DND-41 (cell line): ENCODE measurements at regions not wholly inside any gene's neighbourhood (a gene's known extent, or its start where the extent isn't known, plus 50 kb on each side); places are given as distances from the start of the nearest gene placed in this dataset.

Experiments
- ATAC-seq: fragments of 200-7000 bp; cut with Tn5 transposase; 3 replicates; pipeline ENCODE4 v1.9.1; 2021; ENCODE audit warnings: low read depth; ENCODE audit not compliant: insufficient read depth
- DNase-seq: peaks from one replicate; pipeline ENCODE4 v3.0.0-alpha.2; 2020
- H2AFZ ChIP-seq: 2 replicates; pipeline ENCODE4 v1.6.0; 2012; ENCODE audit warnings: low read depth, low read length
- H3K27ac ChIP-seq: 2 replicates; pipeline ENCODE4 v1.5.1; 2012; ENCODE audit warnings: low read length, inconsistent platforms
- H3K27me3 ChIP-seq: fragments of 200-600 bp; sonication (generic); 2 replicates; pipeline ENCODE4 v1.6.0; 2012; ENCODE audit warnings: low read length, mild to moderate bottlenecking, inconsistent platforms; ENCODE audit not compliant: insufficient read depth, poor library complexity
- H3K36me3 ChIP-seq: 2 replicates; pipeline ENCODE4 v1.5.1; 2012; ENCODE audit warnings: low read length, inconsistent platforms; ENCODE audit not compliant: insufficient read depth
- H3K4me1 ChIP-seq: 2 replicates; pipeline ENCODE4 v1.5.1; 2012; ENCODE audit warnings: mild to moderate bottlenecking, low read length; ENCODE audit not compliant: insufficient read depth
- H3K4me2 ChIP-seq: 2 replicates; pipeline ENCODE4 v1.6.0; 2012; ENCODE audit warnings: mild to moderate bottlenecking, moderate library complexity, low read length, inconsistent platforms; ENCODE audit not compliant: insufficient read depth
- H3K4me3 ChIP-seq, 2 experiments: fragments of 200-600 bp in 1 of 2; shearing (Covaris generic) in 1 of 2; 2 replicates each; pipeline ENCODE4 v1.5.1; 2012 to 2016; ENCODE audit warnings: inconsistent platforms in 2 of 2, low read length in 2 of 2, mild to moderate bottlenecking in 2 of 2, low read depth in 1 of 2, moderate library complexity in 1 of 2
- H3K79me2 ChIP-seq: 2 replicates; pipeline ENCODE4 v1.6.0; 2012; ENCODE audit warnings: low read length, inconsistent platforms; ENCODE audit not compliant: insufficient read depth
- H3K9ac ChIP-seq: 2 replicates; pipeline ENCODE4 v1.6.0; 2012; ENCODE audit warnings: low read depth, mild to moderate bottlenecking, inconsistent platforms, low read length, moderate library complexity
- H3K9me3 ChIP-seq: 2 replicates; pipeline ENCODE4 v1.5.1; 2012; ENCODE audit warnings: low read length, moderate library complexity, mild to moderate bottlenecking, inconsistent platforms; ENCODE audit not compliant: insufficient read depth, severe bottlenecking
- H4K20me1 ChIP-seq: 2 replicates; pipeline ENCODE4 v1.6.0; 2012; ENCODE audit warnings: low read length; ENCODE audit not compliant: insufficient read depth
- EZH2 ChIP-seq: IDR thresholded peaks from 3 replicates; pipeline ENCODE4 v1.6.1; 2012; ENCODE audit warnings: borderline replicate concordance, low read depth, mild to moderate bottlenecking, moderate library complexity, low read length, inconsistent platforms; ENCODE audit not compliant: severe bottlenecking
- TF ChIP-seq, protein P1 (sequence below): IDR thresholded peaks from 2 replicates; pipeline ENCODE4 v1.5.1; 2012; ENCODE audit warnings: borderline replicate concordance, low read length, moderate library complexity, mild to moderate bottlenecking; ENCODE audit not compliant: poor library complexity, severe bottlenecking; ENCODE audit errors: extremely low read depth

DNA sequence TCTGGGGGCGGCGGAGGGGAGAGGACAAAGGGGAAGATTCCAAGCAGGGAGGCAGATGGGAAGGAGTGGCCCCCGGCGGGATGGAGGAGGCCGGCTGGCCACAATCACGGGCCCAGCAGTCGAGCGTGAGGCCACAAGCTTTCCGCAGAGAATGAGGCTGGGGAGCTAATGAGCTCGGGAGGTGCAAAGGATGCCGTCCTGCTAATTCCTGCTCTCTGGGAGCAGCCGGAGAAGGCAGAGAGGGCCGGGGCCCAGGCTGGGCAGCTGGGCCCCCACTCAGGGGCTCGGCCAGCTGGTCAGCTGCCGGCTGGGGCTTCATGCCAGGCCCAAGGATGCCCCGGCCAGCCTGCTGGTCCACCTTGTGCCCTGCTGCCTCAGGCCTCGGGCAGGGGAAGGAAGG, 98.1 kb upstream of the LHX5 start:
- no peaks in the 10 kb centered on the region for H3K36me3 ChIP-seq
- no peak overlapping the region for H3K4me2 ChIP-seq
- no peak overlapping the region for H3K9ac ChIP-seq
- no peak for ATAC-seq
- no peaks in the 10 kb centered on the region for H3K79me2 ChIP-seq
- no peak for DNase-seq
- H3K27ac ChIP-seq, result no peak overlapping the region
- no peak overlapping the region for H3K4me3 ChIP-seq
- H2AFZ ChIP-seq, result no peak overlapping the region
- no peaks in the 10 kb centered on the region for H3K9me3 ChIP-seq
- peaks cover 2% of the 10 kb centered on the region for H3K27me3 ChIP-seq
- TF ChIP-seq, protein P1, sequence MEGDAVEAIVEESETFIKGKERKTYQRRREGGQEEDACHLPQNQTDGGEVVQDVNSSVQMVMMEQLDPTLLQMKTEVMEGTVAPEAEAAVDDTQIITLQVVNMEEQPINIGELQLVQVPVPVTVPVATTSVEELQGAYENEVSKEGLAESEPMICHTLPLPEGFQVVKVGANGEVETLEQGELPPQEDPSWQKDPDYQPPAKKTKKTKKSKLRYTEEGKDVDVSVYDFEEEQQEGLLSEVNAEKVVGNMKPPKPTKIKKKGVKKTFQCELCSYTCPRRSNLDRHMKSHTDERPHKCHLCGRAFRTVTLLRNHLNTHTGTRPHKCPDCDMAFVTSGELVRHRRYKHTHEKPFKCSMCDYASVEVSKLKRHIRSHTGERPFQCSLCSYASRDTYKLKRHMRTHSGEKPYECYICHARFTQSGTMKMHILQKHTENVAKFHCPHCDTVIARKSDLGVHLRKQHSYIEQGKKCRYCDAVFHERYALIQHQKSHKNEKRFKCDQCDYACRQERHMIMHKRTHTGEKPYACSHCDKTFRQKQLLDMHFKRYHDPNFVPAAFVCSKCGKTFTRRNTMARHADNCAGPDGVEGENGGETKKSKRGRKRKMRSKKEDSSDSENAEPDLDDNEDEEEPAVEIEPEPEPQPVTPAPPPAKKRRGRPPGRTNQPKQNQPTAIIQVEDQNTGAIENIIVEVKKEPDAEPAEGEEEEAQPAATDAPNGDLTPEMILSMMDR, result no peak
- TF ChIP-seq EZH2, result no peak
- no peaks in the 10 kb centered on the region for H4K20me1 ChIP-seq
- H3K4me1 ChIP-seq, result no peaks in the 10 kb centered on the region

DNA sequence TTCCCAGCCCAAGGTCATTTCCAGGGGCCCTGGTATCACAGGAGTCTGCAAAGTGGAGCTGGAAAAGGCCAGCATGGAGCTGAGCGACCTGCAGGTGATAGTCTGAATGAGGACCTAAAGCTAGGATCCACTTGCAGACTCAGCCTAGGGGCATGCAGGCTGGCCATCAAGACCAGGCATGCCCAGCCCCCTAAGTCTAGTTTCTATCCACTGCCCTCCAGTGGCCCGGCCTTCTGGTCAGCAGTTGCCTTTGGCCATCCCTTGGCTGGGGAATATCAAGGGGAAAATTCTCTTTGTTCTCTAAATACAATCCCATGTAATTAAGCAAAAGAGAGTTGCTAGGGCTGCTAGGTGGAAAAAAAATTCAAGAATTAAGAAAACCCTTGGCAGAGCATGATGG, 96.3 kb upstream of the LHX5 start:
- Histone ChIP-seq H3K4me1 (no peaks in the 10 kb centered on the region), H3K27ac (no peak overlapping the region), H3K36me3 (no peaks in the 10 kb centered on the region), H3K9me3 (no peaks in the 10 kb centered on the region), H2AFZ (no peak overlapping the region), H3K9ac (no peak overlapping the region), H3K79me2 (no peaks in the 10 kb centered on the region), H3K4me2 (no peak overlapping the region), H4K20me1 (no peaks in the 10 kb centered on the region), H3K4me3 (no peak overlapping the region), H3K27me3 (peaks cover 8% of the 10 kb centered on the region)
- TF ChIP-seq, protein P1, result no peak
- no peak for TF ChIP-seq EZH2
- ATAC-seq (no peak), DNase-seq (no peak)

DNA sequence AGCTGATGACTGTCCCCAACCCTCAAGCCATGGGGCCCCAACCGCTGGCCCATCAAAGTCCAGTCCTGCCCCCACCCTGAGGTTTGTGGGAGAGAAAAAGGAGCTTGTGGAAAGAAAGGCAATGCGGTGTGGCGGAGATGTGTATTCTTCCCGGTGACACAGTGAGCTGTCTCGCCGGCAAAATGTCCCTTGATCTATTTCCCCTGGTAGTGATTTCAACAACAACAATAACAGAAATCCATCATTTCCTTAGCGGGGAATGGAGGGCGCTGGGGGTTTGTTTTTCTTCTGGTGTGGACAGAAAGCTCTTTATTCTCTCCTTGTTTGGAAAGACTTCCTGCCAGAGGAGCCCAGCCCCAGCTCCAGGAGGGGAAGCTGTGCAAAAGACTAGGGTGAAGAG, 93.7 kb upstream of the LHX5 start:
- Histone ChIP-seq H3K9me3 (no peaks in the 10 kb centered on the region), H2AFZ (no peak overlapping the region), H3K27ac (no peak overlapping the region), H4K20me1 (no peaks in the 10 kb centered on the region), H3K4me1 (no peaks in the 10 kb centered on the region), H3K27me3 (peaks cover 8% of the 10 kb centered on the region), H3K4me2 (no peak overlapping the region), H3K4me3 (no peak overlapping the region), H3K79me2 (no peaks in the 10 kb centered on the region), H3K36me3 (no peaks in the 10 kb centered on the region), H3K9ac (no peak overlapping the region)
- ATAC-seq, result no peak
- DNase-seq, result no peak
- no peak for TF ChIP-seq EZH2
- TF ChIP-seq, protein P1, result no peak
